Endodermal cell (in vitro differentiated cells): ENCODE measurements at regions not wholly inside any gene's neighbourhood (a gene's known extent, or its start where the extent isn't known, plus 50 kb on each side); places are given as distances from the start of the nearest gene placed in this dataset.

ENCODE experiments used
- DNase-seq: peaks from one replicate; pipeline ENCODE4 v3.0.0-alpha.2; 2017
- H3K27ac ChIP-seq: 2 replicates; pipeline ENCODE4 v1.5.1; 2013; ENCODE audit warnings: mild to moderate bottlenecking, low read depth, low read length, moderate library complexity
- H3K27me3 ChIP-seq: 2 replicates; pipeline ENCODE4 v1.6.1; 2013; ENCODE audit warnings: mild to moderate bottlenecking, low read length, moderate library complexity; ENCODE audit not compliant: insufficient read depth, control insufficient read depth, poor library complexity, severe bottlenecking
- H3K36me3 ChIP-seq: 2 replicates; pipeline ENCODE4 v1.7.0; 2013; ENCODE audit warnings: mild to moderate bottlenecking, low read length, moderate library complexity; ENCODE audit not compliant: control insufficient read depth, insufficient read depth
- H3K4me1 ChIP-seq: one replicate; pipeline ENCODE4 v1.7.0; 2013; ENCODE audit warnings: low read length; ENCODE audit not compliant: control insufficient read depth, insufficient read depth
- H3K4me3 ChIP-seq: 2 replicates; pipeline ENCODE4 v1.5.1; 2013; ENCODE audit warnings: mild to moderate bottlenecking, low read length, moderate library complexity
- H3K9ac ChIP-seq: 2 replicates; pipeline ENCODE4 v1.6.1; 2013; ENCODE audit warnings: mild to moderate bottlenecking, low read length, moderate library complexity; ENCODE audit not compliant: poor library complexity, severe bottlenecking; ENCODE audit errors: extremely low read depth
- H3K9me3 ChIP-seq: 2 replicates; pipeline ENCODE4 v1.6.1; 2013; ENCODE audit warnings: mild to moderate bottlenecking, low read length, moderate library complexity; ENCODE audit not compliant: control insufficient read depth
- H3K27ac Mint-ChIP-seq: 2 replicates; pipeline ENCODE4 v1.8.0; 2020; ENCODE audit warnings: mixed read lengths
- H3K27me3 Mint-ChIP-seq: 2 replicates; pipeline ENCODE4 v1.8.0; 2021; ENCODE audit warnings: mild to moderate bottlenecking, mixed read lengths; ENCODE audit not compliant: insufficient read depth
- H3K36me3 Mint-ChIP-seq: 2 replicates; pipeline ENCODE4 v1.8.0; 2020; ENCODE audit warnings: low read depth, mixed read lengths
- H3K4me1 Mint-ChIP-seq: 2 replicates; pipeline ENCODE4 v1.8.0; 2020; ENCODE audit warnings: mixed read lengths
- H3K4me3 Mint-ChIP-seq: 2 replicates; pipeline ENCODE4 v1.8.0; 2020; ENCODE audit warnings: mild to moderate bottlenecking, moderate library complexity, mixed read lengths
- H3K9me3 Mint-ChIP-seq: 2 replicates; pipeline ENCODE4 v1.8.0; 2020; ENCODE audit warnings: mild to moderate bottlenecking, mixed read lengths
- WGBS, 2 experiments: methylation state at CpG; one replicate each; pipeline versions ENCODE4 v1.1.5 to v1.1.7; 2013; ENCODE audit warnings: missing lambda C conversion rate in 2 of 2, mixed read lengths in 1 of 2; ENCODE audit not compliant: insufficient coverage in 1 of 2, insufficient read length in 1 of 2; 5-methylcytosine and 5-hydroxymethylcytosine counted together
- TF ChIP-seq, protein P1 (sequence below): fragments of 200-600 bp; sonication (generic); conservative IDR thresholded peaks from 2 replicates; pipeline ENCODE4 v1.5.0; 2021; ENCODE audit warnings: antibody characterized with exemption, mild to moderate bottlenecking

DNA sequence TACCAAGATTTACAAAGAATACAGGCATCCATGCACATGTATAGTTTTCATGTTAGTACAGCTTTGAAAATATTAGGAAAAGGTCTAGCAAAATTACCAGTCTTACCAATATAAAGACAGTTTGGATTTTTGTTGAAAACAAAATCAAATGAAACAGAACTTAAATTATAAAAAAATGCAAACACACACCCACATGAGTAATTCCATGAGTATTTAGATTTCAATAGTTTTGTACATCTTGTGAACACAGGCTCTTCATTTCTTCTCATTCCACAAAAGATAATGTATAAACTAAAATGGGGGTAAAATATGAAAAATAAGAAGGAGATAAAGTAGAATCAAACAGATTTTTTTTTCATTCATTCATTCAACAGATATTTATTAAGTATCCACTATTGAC, 682.2 kb upstream of the ANKRD30A start:
- no peak overlapping the region for H3K27ac ChIP-seq
- H3K4me3 Mint-ChIP-seq = no peak overlapping the region
- no peak overlapping the region for H3K4me3 ChIP-seq
- no peak overlapping the region for H3K9ac ChIP-seq
- no peaks in the 10 kb centered on the region for H3K36me3 Mint-ChIP-seq
- H3K36me3 ChIP-seq = no peaks in the 10 kb centered on the region
- H3K27me3 ChIP-seq = no peaks in the 10 kb centered on the region
- H3K4me1 Mint-ChIP-seq = peaks cover 20% of the 10 kb centered on the region
- peaks cover 4% of the 10 kb centered on the region for H3K9me3 Mint-ChIP-seq
- peaks cover 5% of the 10 kb centered on the region for H3K9me3 ChIP-seq
- TF ChIP-seq, protein P1, sequence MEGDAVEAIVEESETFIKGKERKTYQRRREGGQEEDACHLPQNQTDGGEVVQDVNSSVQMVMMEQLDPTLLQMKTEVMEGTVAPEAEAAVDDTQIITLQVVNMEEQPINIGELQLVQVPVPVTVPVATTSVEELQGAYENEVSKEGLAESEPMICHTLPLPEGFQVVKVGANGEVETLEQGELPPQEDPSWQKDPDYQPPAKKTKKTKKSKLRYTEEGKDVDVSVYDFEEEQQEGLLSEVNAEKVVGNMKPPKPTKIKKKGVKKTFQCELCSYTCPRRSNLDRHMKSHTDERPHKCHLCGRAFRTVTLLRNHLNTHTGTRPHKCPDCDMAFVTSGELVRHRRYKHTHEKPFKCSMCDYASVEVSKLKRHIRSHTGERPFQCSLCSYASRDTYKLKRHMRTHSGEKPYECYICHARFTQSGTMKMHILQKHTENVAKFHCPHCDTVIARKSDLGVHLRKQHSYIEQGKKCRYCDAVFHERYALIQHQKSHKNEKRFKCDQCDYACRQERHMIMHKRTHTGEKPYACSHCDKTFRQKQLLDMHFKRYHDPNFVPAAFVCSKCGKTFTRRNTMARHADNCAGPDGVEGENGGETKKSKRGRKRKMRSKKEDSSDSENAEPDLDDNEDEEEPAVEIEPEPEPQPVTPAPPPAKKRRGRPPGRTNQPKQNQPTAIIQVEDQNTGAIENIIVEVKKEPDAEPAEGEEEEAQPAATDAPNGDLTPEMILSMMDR = no peak
- H3K27ac Mint-ChIP-seq = no peak overlapping the region
- H3K4me1 ChIP-seq = peaks cover 14% of the 10 kb centered on the region
- no peaks in the 10 kb centered on the region for H3K27me3 Mint-ChIP-seq
- no peak for DNase-seq

DNA sequence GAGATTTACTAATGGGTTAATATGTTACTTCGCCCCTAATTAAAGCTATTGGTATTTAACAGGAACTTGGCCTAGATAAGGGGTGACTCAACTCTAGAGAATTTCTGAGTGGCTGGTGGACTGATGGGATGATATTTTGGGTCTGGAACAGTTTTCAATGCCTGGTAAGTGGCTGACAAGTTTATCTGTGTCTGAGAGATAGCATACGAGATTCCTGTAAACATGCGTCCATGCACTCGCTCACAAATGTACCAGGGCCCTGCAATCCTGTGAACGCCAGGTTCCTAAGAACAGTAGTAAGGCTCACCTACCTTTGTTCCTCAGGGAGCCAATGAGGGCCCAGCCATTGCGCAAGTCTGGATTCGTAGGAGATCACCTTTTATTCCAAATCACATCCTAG, 683.8 kb upstream of the ANKRD30A start:
- Histone ChIP-seq H3K27me3 (no peaks in the 10 kb centered on the region), H3K9me3 (peaks cover 5% of the 10 kb centered on the region), H3K36me3 (no peaks in the 10 kb centered on the region), H3K27ac (no peak overlapping the region), H3K4me1 (peaks cover 14% of the 10 kb centered on the region), H3K4me3 (no peak overlapping the region), H3K9ac (no peak overlapping the region)
- 79 to 95% methylated on average over 4 to 7 of the region's 7 CpGs for WGBS, 2 experiments
- Mint-ChIP-seq H3K27ac (peak overlapping the region; percentile 84), H3K4me1 (peaks cover 20% of the 10 kb centered on the region), H3K4me3 (no peak overlapping the region), H3K36me3 (no peaks in the 10 kb centered on the region), H3K27me3 (no peaks in the 10 kb centered on the region), H3K9me3 (peaks cover 3% of the 10 kb centered on the region)
- peak; percentile 57 for DNase-seq
- TF ChIP-seq, protein P1 = no peak

DNA sequence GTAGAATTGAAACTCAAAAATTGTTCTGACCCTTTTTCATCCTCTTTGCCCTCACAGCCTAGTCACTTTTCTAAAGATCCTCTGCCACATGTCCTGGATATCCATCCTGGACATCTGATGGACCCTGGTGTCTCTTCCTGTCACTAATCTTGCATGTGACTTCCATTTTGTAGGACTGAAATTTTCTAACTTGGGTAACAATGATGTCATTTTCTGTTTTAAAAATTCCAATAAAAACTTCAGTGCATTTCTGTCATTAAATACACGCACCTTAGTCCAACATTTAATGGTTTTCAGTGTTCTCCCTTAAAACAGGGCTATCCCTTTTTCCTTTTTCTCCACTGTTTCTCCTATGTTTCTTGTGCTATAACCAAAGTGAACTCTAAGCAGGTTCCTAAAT, 684.9 kb upstream of the ANKRD30A start:
- DNase-seq = no peak
- no peak overlapping the region for H3K9ac ChIP-seq
- H3K27me3 Mint-ChIP-seq = no peaks in the 10 kb centered on the region
- no peaks in the 10 kb centered on the region for H3K36me3 ChIP-seq
- 100% methylated on average over 1 of the region's 1 CpG for WGBS, 2 experiments
- peaks cover 3% of the 10 kb centered on the region for H3K9me3 Mint-ChIP-seq
- peaks cover 14% of the 10 kb centered on the region for H3K4me1 ChIP-seq
- no peaks in the 10 kb centered on the region for H3K27me3 ChIP-seq
- TF ChIP-seq, protein P1 = no peak
- H3K4me3 Mint-ChIP-seq = no peak overlapping the region
- no peak overlapping the region for H3K4me3 ChIP-seq
- H3K4me1 Mint-ChIP-seq = peaks cover 16% of the 10 kb centered on the region
- H3K27ac Mint-ChIP-seq = no peak overlapping the region
- no peaks in the 10 kb centered on the region for H3K36me3 Mint-ChIP-seq
- H3K9me3 ChIP-seq = peaks cover 5% of the 10 kb centered on the region
- H3K27ac ChIP-seq = no peak overlapping the region
